Upper lobe of left lung (tissue), 4 donors: ENCODE measurements at regions not wholly inside any gene's neighbourhood (a gene's known extent, or its start where the extent isn't known, plus 50 kb on each side); places are given as distances from the start of the nearest gene placed in this dataset.

Experiments used
- CTCF ChIP-seq, 6 experiments: fragments of 450-650 bp in 4 of 6; fragments of 200-600 bp in 2 of 6; sonication (generic) in 2 of 6; IDR thresholded peaks; one replicate each; pipeline ENCODE4 v1.5.1; 2016 to 2019; ENCODE audit warnings: antibody characterized with exemption in 6 of 6
- POLR2A ChIP-seq, 4 donors: fragments of 450-650 bp; IDR thresholded peaks; one replicate each; pipeline ENCODE4 v1.5.1; 2016 to 2017; ENCODE audit warnings: antibody characterized with exemption in 4 of 4, mild to moderate bottlenecking in 2 of 4

GRCh38 chr17:71441098-71441497 lies 679.7 kb upstream of the SOX9 start:
- TF ChIP-seq CTCF (IDR thresholded peaks at IDR 0.05) (no peak), POLR2A (IDR thresholded peaks at IDR 0.05) (no peak)
